Tibial nerve (tissue), 4 donors: ENCODE measurements at regions not wholly inside any gene's neighbourhood (a gene's known extent, or its start where the extent isn't known, plus 50 kb on each side); places are given as distances from the start of the nearest gene placed in this dataset.

ENCODE experiments used
- DNase-seq, 2 donors: peaks; one replicate each; pipeline ENCODE4 v3.0.0-alpha.2; 2019; ENCODE audit warnings: low spot score in 2 of 2
- H3K27ac ChIP-seq, 4 donors: fragments of 200-600 bp; sonication (generic) in 3 of 4; one replicate each; pipeline ENCODE4 v1.5.1; 2017 to 2019; ENCODE audit warnings: mild to moderate bottlenecking in 1 of 4
- H3K27me3 ChIP-seq, 2 donors: fragments of 200-600 bp; sonication (generic) in 1 of 2; one replicate each; pipeline versions ENCODE4 v1.5.1 to v1.6.0; 2017 to 2019
- H3K36me3 ChIP-seq, 3 donors: fragments of 200-600 bp; sonication (generic); one replicate each; pipeline ENCODE4 v1.5.1; 2018 to 2019
- H3K4me1 ChIP-seq, 4 donors: fragments of 200-600 bp; sonication (generic) in 3 of 4; one replicate each; pipeline ENCODE4 v1.5.1; 2017 to 2019
- H3K4me3 ChIP-seq, 4 donors: fragments of 200-600 bp; sonication (generic) in 3 of 4; one replicate each; pipeline ENCODE4 v1.5.1; 2017 to 2019; ENCODE audit warnings: mild to moderate bottlenecking in 1 of 4, moderate library complexity in 1 of 4
- H3K9me3 ChIP-seq, 4 donors: fragments of 200-600 bp; sonication (generic) in 3 of 4; one replicate each; pipeline ENCODE4 v1.5.1; 2017 to 2019
- CTCF ChIP-seq, 5 experiments: fragments of 200-600 bp in 3 of 5; fragments of 450-650 bp in 2 of 5; sonication (generic) in 3 of 5; IDR thresholded peaks; one replicate each; pipeline ENCODE4 v1.5.1; 2016 to 2019; ENCODE audit warnings: antibody characterized with exemption in 5 of 5, mild to moderate bottlenecking in 3 of 5, moderate library complexity in 2 of 5
- EP300 ChIP-seq, 2 donors: sonication (generic); formaldehyde crosslinking; IDR thresholded peaks; one replicate each; pipeline ENCODE4 v1.6.1; 2017; ENCODE audit warnings: antibody characterized with exemption in 2 of 2, mild to moderate bottlenecking in 1 of 2
- POLR2A ChIP-seq, 2 donors: fragments of 450-650 bp; IDR thresholded peaks; one replicate each; pipeline ENCODE4 v1.6.1; 2017; ENCODE audit warnings: antibody characterized with exemption in 2 of 2, mild to moderate bottlenecking in 2 of 2, moderate library complexity in 2 of 2
- WGBS, 2 donors: methylation state at CpG; one replicate each; pipeline ENCODE4 v1.1.5; 2018; 5-methylcytosine and 5-hydroxymethylcytosine counted together

- WGBS, 2 donors = 89 to 90% methylated on average over 3 of the region's 3 CpGs
- TF ChIP-seq EP300 (IDR thresholded peaks at IDR 0.05) (no peak), CTCF (IDR thresholded peaks at IDR 0.05) (no peak), POLR2A (IDR thresholded peaks at IDR 0.05) (no peak)
Observed at GRCh38 chr18:27277554-27277953, 92.4 kb upstream of the CHST9 start.

GRCh38 chr18:27276886-27277285 lies 91.8 kb upstream of the CHST9 start:
- H3K27ac ChIP-seq = no peak overlapping the region
- WGBS, 2 donors = 62 to 75% methylated on average over 6 of the region's 6 CpGs
- no peaks in the 10 kb centered on the region for H3K36me3 ChIP-seq
- no peaks in the 10 kb centered on the region for H3K27me3 ChIP-seq
- no peaks in the 10 kb centered on the region for H3K4me1 ChIP-seq
- H3K9me3 ChIP-seq = no peaks in the 10 kb centered on the region
- TF ChIP-seq CTCF (IDR thresholded peaks at IDR 0.05) (no peak), POLR2A (IDR thresholded peaks at IDR 0.05) (no peak), EP300 (IDR thresholded peaks at IDR 0.05) (no peak)
- no peak overlapping the region for H3K4me3 ChIP-seq
- no peak for DNase-seq

More at GRCh38 chr18:27277554-27277953, 92.4 kb upstream of the CHST9 start:
- no peaks in the 10 kb centered on the region for H3K9me3 ChIP-seq
- H3K27ac ChIP-seq = no peak overlapping the region
- H3K4me1 ChIP-seq = no peaks in the 10 kb centered on the region
- no peak overlapping the region for H3K4me3 ChIP-seq
- H3K36me3 ChIP-seq = no peaks in the 10 kb centered on the region
- no peaks in the 10 kb centered on the region for H3K27me3 ChIP-seq
- no peak for DNase-seq

DNA sequence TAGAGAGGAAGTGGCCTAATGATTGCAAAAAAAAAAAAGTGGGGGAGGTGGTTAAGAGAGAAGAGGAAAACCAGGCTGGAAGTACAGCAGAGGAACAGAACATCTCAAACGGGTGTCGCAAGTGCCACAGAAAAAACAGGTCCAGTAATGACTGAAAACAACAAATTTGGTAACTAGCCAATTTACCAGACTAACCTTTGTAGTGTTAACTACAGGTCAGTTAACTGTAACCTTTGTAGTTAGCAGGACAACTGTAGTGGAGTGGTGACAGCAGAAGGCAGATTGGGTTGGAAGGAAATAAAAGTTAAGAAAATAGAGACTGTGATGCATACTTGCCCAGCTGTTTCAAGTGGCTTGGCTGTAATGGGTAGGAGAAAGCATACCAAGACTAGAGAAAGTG lies 91.4 kb upstream of the CHST9 start:
- Histone ChIP-seq H3K9me3 (no peaks in the 10 kb centered on the region), H3K4me1 (no peaks in the 10 kb centered on the region), H3K36me3 (no peaks in the 10 kb centered on the region), H3K4me3 (no peak overlapping the region), H3K27me3 (no peaks in the 10 kb centered on the region), H3K27ac (no peak overlapping the region)
- WGBS, 2 donors = 64 to 86% methylated on average over 2 of the region's 2 CpGs
- no peak for DNase-seq
- TF ChIP-seq POLR2A (IDR thresholded peaks at IDR 0.05) (no peak), EP300 (IDR thresholded peaks at IDR 0.05) (no peak), CTCF (IDR thresholded peaks at IDR 0.05) (no peak)

DNA sequence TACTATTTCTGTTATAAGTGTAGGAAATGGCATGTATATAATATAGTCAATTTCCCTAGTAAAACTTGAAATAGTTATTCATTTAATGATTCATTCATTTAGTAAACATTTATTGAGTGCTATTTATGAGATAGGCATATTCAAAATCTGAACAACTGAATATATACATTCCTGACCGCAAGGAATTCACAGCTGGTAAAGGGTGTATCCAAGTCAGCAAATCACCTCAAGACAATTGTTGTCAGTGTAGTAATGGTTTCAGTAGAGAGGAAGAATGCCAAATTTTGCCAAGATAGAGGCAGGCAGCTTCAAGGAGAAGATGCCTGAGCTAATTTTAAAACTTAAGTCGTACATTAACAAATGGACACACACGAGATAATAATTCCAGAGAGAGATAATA lies 89.8 kb upstream of the CHST9 start:
- H3K4me1 ChIP-seq = no peaks in the 10 kb centered on the region
- H3K4me3 ChIP-seq = no peak overlapping the region
- TF ChIP-seq CTCF (IDR thresholded peaks at IDR 0.05) (no peak), POLR2A (IDR thresholded peaks at IDR 0.05) (no peak), EP300 (IDR thresholded peaks at IDR 0.05) (no peak)
- H3K27ac ChIP-seq = no peak overlapping the region
- WGBS, 2 donors = 85 to 89% methylated on average over 3 of the region's 3 CpGs
- no peaks in the 10 kb centered on the region for H3K27me3 ChIP-seq
- no peaks in the 10 kb centered on the region for H3K36me3 ChIP-seq
- peaks cover 0 to 4% (median 0%) of the 10 kb centered on the region in 4 donors for H3K9me3 ChIP-seq
- no peak for DNase-seq

- Histone ChIP-seq H3K4me1 (no peaks in the 10 kb centered on the region), H3K27me3 (no peaks in the 10 kb centered on the region), H3K27ac (no peak overlapping the region), H3K9me3 (peaks cover 0 to 4% (median 0%) of the 10 kb centered on the region in 4 donors), H3K4me3 (no peak overlapping the region), H3K36me3 (no peaks in the 10 kb centered on the region)
- no peak for DNase-seq
- WGBS, 2 donors = 82 to 87% methylated on average over 2 of the region's 2 CpGs
- no peak for TF ChIP-seq POLR2A (IDR thresholded peaks at IDR 0.05)
- TF ChIP-seq EP300 (IDR thresholded peaks at IDR 0.05) = no peak
Observed at GRCh38 chr18:27270508-27270907, 85.4 kb upstream of the CHST9 start.

GRCh38 chr18:27263369-27263768 lies 78.3 kb upstream of the CHST9 start:
- Histone ChIP-seq H3K27ac (no peak overlapping the region), H3K27me3 (no peaks in the 10 kb centered on the region), H3K4me3 (no peak overlapping the region), H3K9me3 (peaks cover 0 to 27% (median 1%) of the 10 kb centered on the region in 4 donors), H3K4me1 (no peaks in the 10 kb centered on the region), H3K36me3 (no peaks in the 10 kb centered on the region)
- no peak for TF ChIP-seq CTCF (IDR thresholded peaks at IDR 0.05)
- no peak for TF ChIP-seq EP300 (IDR thresholded peaks at IDR 0.05)
- no peak for TF ChIP-seq POLR2A (IDR thresholded peaks at IDR 0.05)
- DNase-seq = no peak
- WGBS, 2 donors = 59 to 77% methylated on average over 1 of the region's 1 CpG
